ENCODE measurements at regions not wholly inside any gene's neighbourhood (a gene's known extent, or its start where the extent isn't known, plus 50 kb on each side); places are given as distances from the start of the nearest gene placed in this dataset.

DNA sequence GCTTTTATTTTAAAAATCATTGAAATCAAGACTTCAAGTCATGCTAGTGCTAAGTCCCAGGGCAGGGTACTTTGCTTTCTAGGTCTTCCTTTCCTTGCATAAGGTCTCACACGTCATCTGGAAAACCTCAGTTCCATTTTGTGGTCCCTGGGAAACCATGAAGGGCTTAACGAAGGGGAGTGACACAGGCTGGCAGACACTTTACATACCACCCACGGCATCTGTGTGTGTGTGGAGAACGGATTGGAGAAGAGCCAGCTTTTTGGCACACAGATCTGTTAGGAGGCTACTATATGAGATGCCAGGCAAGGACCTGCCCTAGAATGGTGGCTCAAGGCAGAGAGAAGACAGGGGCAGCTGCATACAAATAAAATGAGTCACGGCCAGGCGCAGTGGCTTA, 107.5 kb upstream of the NSMCE3 start:
- TF ChIP-seq EZH2 (IDR thresholded peaks at IDR 0.05; ENCODE audit: borderline replicate concordance, low read depth, low read length, severe bottlenecking) (no peak), CTCF (IDR thresholded peaks at IDR 0.05; ENCODE audit: extremely low read depth in 1 of 2, insufficient read depth in 1 of 2, low read depth in 1 of 2, low read length in 2 of 2) (no peak), POLR2A (IDR thresholded peaks at IDR 0.05; ENCODE audit: low read depth, low read length) (no peak), POLR2AphosphoS5 (IDR thresholded peaks at IDR 0.05; ENCODE audit: insufficient read depth, low read depth, low read length) (no peak), MAX (IDR thresholded peaks at IDR 0.05; ENCODE audit: insufficient read depth, insufficient read length) (no peak)
